PC-3 (cell line): ENCODE measurements at regions not wholly inside any gene's neighbourhood (a gene's known extent, or its start where the extent isn't known, plus 50 kb on each side); places are given as distances from the start of the nearest gene placed in this dataset.

Source experiments
- ATAC-seq: fragments of 200-7000 bp; cut with Tn5 transposase; 2 replicates; pipeline ENCODE4 v1.9.1; 2020; ENCODE audit warnings: mild to moderate bottlenecking, moderate library complexity
- BruUV-seq: library from RNA; stranded (reverse); fragments of 400-500 nt; replicated peaks from 2 replicates; lab custom pipeline; 2021; lab: Mats Ljungman, UMichigan
- CTCF ChIA-PET: fragments of 300-600 bp; sonication (Branson Sonifier 250); formaldehyde crosslinking; loops from one replicate; lab custom pipeline; 2022; ENCODE audit warnings: antibody characterized with exemption; lab: Charles Lee
- POLR2A ChIA-PET: fragments of 300-600 bp; sonication (Branson Sonifier 250); formaldehyde crosslinking; loops from one replicate; lab custom pipeline; 2022; ENCODE audit warnings: antibody characterized with exemption; ENCODE audit not compliant: unreplicated experiment; lab: Charles Lee
- DNase-seq: peaks from one replicate; pipeline ENCODE4 v3.0.0-alpha.2; 2015
- H2AFZ ChIP-seq: fragments of 300-600 bp; sonication (generic); 2 replicates; pipeline ENCODE4 v1.6.0; 2016; ENCODE audit warnings: antibody characterized with exemption, low read length
- H3F3A ChIP-seq: fragments of 300-600 bp; sonication (generic); one replicate; pipeline ENCODE4 v1.6.0; 2017; ENCODE audit warnings: antibody characterized with exemption, low read length, control low read depth, mild to moderate bottlenecking; ENCODE audit not compliant: unreplicated experiment
- H3K27ac ChIP-seq: fragments of 300-600 bp; sonication (generic); 2 replicates; pipeline ENCODE4 v1.5.1; 2016; ENCODE audit warnings: mild to moderate bottlenecking, low read length
- H3K27me3 ChIP-seq: fragments of 300-600 bp; sonication (generic); 2 replicates; pipeline ENCODE4 v1.6.1; 2016; ENCODE audit warnings: low read length, mixed read lengths
- H3K36me3 ChIP-seq: fragments of 300-600 bp; sonication (generic); 2 replicates; pipeline ENCODE4 v1.6.1; 2016; ENCODE audit warnings: low read depth, mixed run types, low read length, mixed read lengths
- H3K4me1 ChIP-seq: fragments of 300-600 bp; sonication (generic); 2 replicates; pipeline ENCODE4 v1.5.1; 2016; ENCODE audit warnings: low read length; ENCODE audit not compliant: insufficient read depth
- H3K4me2 ChIP-seq: fragments of 300-600 bp; sonication (generic); 2 replicates; pipeline ENCODE4 v1.6.0; 2016; ENCODE audit warnings: low read length
- H3K4me3 ChIP-seq: fragments of 300-600 bp; sonication (generic); 2 replicates; pipeline ENCODE4 v1.5.1; 2016; ENCODE audit warnings: mild to moderate bottlenecking, low read length, mixed read lengths
- H3K79me2 ChIP-seq: fragments of 300-600 bp; sonication (generic); 2 replicates; pipeline ENCODE4 v1.6.1; 2017; ENCODE audit warnings: low read length, mixed read lengths
- H3K9ac ChIP-seq: fragments of 300-600 bp; sonication (generic); 2 replicates; pipeline ENCODE4 v1.6.0; 2016; ENCODE audit warnings: mild to moderate bottlenecking, low read length
- H3K9me2 ChIP-seq: fragments of 300-600 bp; sonication (generic); replicated peaks from 2 replicates; pipeline ENCODE4 v1.6.1; 2016; ENCODE audit warnings: mixed run types, low read length, mixed read lengths
- H3K9me3 ChIP-seq: fragments of 300-600 bp; sonication (generic); 2 replicates; pipeline ENCODE4 v1.6.1; 2016; ENCODE audit warnings: low read length, mixed read lengths
- H4K20me1 ChIP-seq: fragments of 300-600 bp; sonication (generic); 2 replicates; pipeline ENCODE4 v1.6.1; 2016; ENCODE audit warnings: low read length, mixed read lengths
- CTCF ChIP-seq: fragments of 300-600 bp; sonication (generic); conservative IDR thresholded peaks from 2 replicates; pipeline ENCODE4 v1.5.1; 2017; ENCODE audit warnings: antibody characterized with exemption, low read depth, mild to moderate bottlenecking, low read length
- EZH2 ChIP-seq: fragments of 300-600 bp; sonication (generic); IDR thresholded peaks from one replicate; pipeline ENCODE4 v1.6.1; 2017; ENCODE audit warnings: antibody characterized with exemption, mild to moderate bottlenecking, low read length; ENCODE audit not compliant: unreplicated experiment
- EZH2phosphoT487 ChIP-seq: fragments of 300-600 bp; sonication (generic); IDR thresholded peaks from 2 replicates; pipeline ENCODE4 v1.6.1; 2018; ENCODE audit warnings: mild to moderate bottlenecking, antibody characterized with exemption, low read length, borderline replicate concordance
- intact Hi-C: fragments of 100-400 bp; cut with micrococcal nuclease; formaldehyde crosslinking; loops from 2 replicates; pipeline ENCODE4 v1.9.0; 2023

- Histone ChIP-seq H3F3A (no peaks in the 10 kb centered on the region), H3K27me3 (no peaks in the 10 kb centered on the region), H3K9me2 (no peaks in the 10 kb centered on the region), H3K4me2 (no peak overlapping the region), H3K9ac (no peak overlapping the region), H2AFZ (no peak overlapping the region), H3K27ac (no peak overlapping the region), H3K36me3 (no peaks in the 10 kb centered on the region), H3K4me1 (no peaks in the 10 kb centered on the region), H3K9me3 (no peaks in the 10 kb centered on the region), H3K4me3 (no peak overlapping the region), H3K79me2 (no peaks in the 10 kb centered on the region), H4K20me1 (no peaks in the 10 kb centered on the region)
- no peak for ATAC-seq
- ChIA-PET CTCF (no interaction called here), POLR2A (no interaction called here)
- TF ChIP-seq EZH2 (no peak), CTCF (no peak), EZH2phosphoT487 (no peak)
- no TSS peak for BruUV-seq
- no peak for DNase-seq
- intact Hi-C loops, result no loop called here
Observed at GRCh38 chr2:156852681-156853080, 404.8 kb upstream of the GALNT5 start.

GRCh38 chr2:156864325-156864724 lies 393.2 kb upstream of the GALNT5 start:
- no peaks in the 10 kb centered on the region for H4K20me1 ChIP-seq
- H3K27ac ChIP-seq, result no peak overlapping the region
- ATAC-seq (no peak), DNase-seq (no peak)
- no peaks in the 10 kb centered on the region for H3K9me2 ChIP-seq
- H3K9me3 ChIP-seq, result no peaks in the 10 kb centered on the region
- no peak overlapping the region for H3K4me2 ChIP-seq
- intact Hi-C loops, result no loop called here
- no peaks in the 10 kb centered on the region for H3K27me3 ChIP-seq
- no peaks in the 10 kb centered on the region for H3K4me1 ChIP-seq
- no peak overlapping the region for H2AFZ ChIP-seq
- ChIA-PET CTCF (no interaction called here), POLR2A (no interaction called here)
- no peaks in the 10 kb centered on the region for H3F3A ChIP-seq
- no peaks in the 10 kb centered on the region for H3K36me3 ChIP-seq
- TF ChIP-seq CTCF (no peak), EZH2 (no peak), EZH2phosphoT487 (no peak)
- no peak overlapping the region for H3K9ac ChIP-seq
- H3K4me3 ChIP-seq, result no peak overlapping the region
- no peaks in the 10 kb centered on the region for H3K79me2 ChIP-seq
- no TSS peak for BruUV-seq

- no peak overlapping the region for H2AFZ ChIP-seq
- DNase-seq, result no peak
- CTCF ChIA-PET, result no interaction called here
Observed at GRCh38 chr2:156864753-156865152, 392.8 kb upstream of the GALNT5 start.

More at GRCh38 chr2:156864753-156865152, 392.8 kb upstream of the GALNT5 start:
- no TSS peak for BruUV-seq
- H3K4me3 ChIP-seq, result no peak overlapping the region
- no peaks in the 10 kb centered on the region for H3K9me3 ChIP-seq
- no peak overlapping the region for H3K27ac ChIP-seq
- no peaks in the 10 kb centered on the region for H3K79me2 ChIP-seq
- no peaks in the 10 kb centered on the region for H3K27me3 ChIP-seq
- H3K9me2 ChIP-seq, result no peaks in the 10 kb centered on the region
- TF ChIP-seq EZH2 (no peak), EZH2phosphoT487 (no peak), CTCF (no peak)
- no peaks in the 10 kb centered on the region for H3F3A ChIP-seq
- H4K20me1 ChIP-seq, result no peaks in the 10 kb centered on the region
- no peak overlapping the region for H3K4me2 ChIP-seq
- H3K36me3 ChIP-seq, result no peaks in the 10 kb centered on the region
- intact Hi-C loops, result no loop called here
- H3K4me1 ChIP-seq, result no peaks in the 10 kb centered on the region
- no peak overlapping the region for H3K9ac ChIP-seq
- POLR2A ChIA-PET, result no interaction called here
- ATAC-seq, result no peak
